ENCODE measurements at regions not wholly inside any gene's neighbourhood (a gene's known extent, or its start where the extent isn't known, plus 50 kb on each side); places are given as distances from the start of the nearest gene placed in this dataset.

- no peak for TF ChIP-seq STAT6 (CRISPR knock-in tag; conservative IDR thresholded peaks at IDR 0.05; ENCODE audit: low read depth)
- TF ChIP-seq CREM (CRISPR knock-in tag; IDR thresholded peaks at IDR 0.05): no peak
- no peak for TF ChIP-seq ZNF232 (CRISPR knock-in tag; IDR thresholded peaks at IDR 0.05)
These were observed 286.0 kb downstream of the TRIB2 start (continued) for GRCh38 chr2:13002536-13003331.

GRCh38 chr2:13003500-13003899 lies 286.8 kb downstream of the TRIB2 start:
- H3K27me3 Mint-ChIP-seq (ENCODE audit: low read depth): no peaks in the 10 kb centered on the region
- H3K4me3 Mint-ChIP-seq: no peak overlapping the region
- TF ChIP-seq AFF4 (CRISPR knock-in tag; IDR thresholded peaks at IDR 0.05; ENCODE audit: borderline replicate concordance) (no peak), NR3C1 (CRISPR knock-in tag; conservative IDR thresholded peaks at IDR 0.05; ENCODE audit: low read depth) (no peak), IRF1 (CRISPR knock-in tag; IDR thresholded peaks at IDR 0.05) (no peak), RELA (CRISPR knock-in tag; IDR thresholded peaks at IDR 0.05; ENCODE audit: borderline replicate concordance) (no peak), FOXK1 (CRISPR knock-in tag; IDR thresholded peaks at IDR 0.05) (no peak), CTCF (IDR thresholded peaks at IDR 0.05) (no peak), ELF4 (CRISPR knock-in tag; IDR thresholded peaks at IDR 0.05; ENCODE audit: low read depth) (no peak), ZBTB43 (CRISPR knock-in tag; IDR thresholded peaks at IDR 0.05) (no peak), ZNF281 (CRISPR knock-in tag; IDR thresholded peaks at IDR 0.05) (no peak), MAX (CRISPR knock-in tag; IDR thresholded peaks at IDR 0.05) (no peak), STAT6 (CRISPR knock-in tag; conservative IDR thresholded peaks at IDR 0.05; ENCODE audit: low read depth) (no peak), USF1 (CRISPR knock-in tag; IDR thresholded peaks at IDR 0.05) (no peak)
- H3K4me1 Mint-ChIP-seq: peaks cover 21% of the 10 kb centered on the region
- ChIA-PET POLR2A (no interaction called here), CTCF (no interaction called here)
- no peaks in the 10 kb centered on the region for H3K9me3 Mint-ChIP-seq
- no peak for ATAC-seq
- no peak overlapping the region for H3K27ac Mint-ChIP-seq
- no peak for DNase-seq (ENCODE audit: low spot score)
- H3K36me3 Mint-ChIP-seq: no peaks in the 10 kb centered on the region

Measured in WTC11 (cell line).